ENCODE measurements at regions not wholly inside any gene's neighbourhood (a gene's known extent, or its start where the extent isn't known, plus 50 kb on each side); places are given as distances from the start of the nearest gene placed in this dataset.

DNA sequence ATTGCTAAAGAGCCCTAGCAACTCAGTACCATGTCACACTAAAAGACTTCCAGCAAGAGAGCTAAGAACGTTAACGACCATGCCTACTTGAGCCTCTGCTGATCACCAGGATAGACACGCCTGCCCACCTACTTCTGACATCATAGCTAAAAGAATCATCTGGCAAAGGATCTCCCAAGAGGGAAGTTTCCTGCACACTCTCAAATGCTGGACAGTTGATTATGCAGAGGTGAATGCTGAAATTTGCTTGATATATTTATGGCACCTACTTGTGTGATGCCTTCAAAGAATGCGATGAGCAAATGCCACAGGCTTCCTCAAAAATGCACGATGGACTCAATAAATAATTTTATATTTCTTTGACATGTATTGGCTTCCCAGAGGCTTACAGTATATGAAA is 113.6 kb downstream of the GALC start:
- DNase-seq (ENCODE audit: low read depth in 2 of 3, low spot score in 2 of 3) = no peak

DNA sequence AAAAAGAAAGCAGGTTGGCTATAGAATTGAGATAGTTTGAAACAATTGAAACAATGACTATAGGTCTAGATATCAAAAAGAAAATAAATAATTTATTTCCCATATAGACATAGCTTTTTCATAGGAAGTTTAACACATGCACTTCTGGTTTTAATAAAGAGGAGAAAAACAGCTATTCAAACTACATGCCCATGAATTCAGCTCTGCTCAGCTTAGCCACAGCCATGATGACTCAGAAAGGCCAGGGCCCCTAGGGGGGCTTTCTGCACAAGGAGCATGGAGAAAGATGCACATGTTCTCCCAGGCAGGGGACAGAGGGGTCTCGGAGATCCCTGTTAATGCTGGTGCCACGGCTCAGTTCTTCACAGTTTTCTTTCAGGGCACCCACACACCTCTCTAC is 114.0 kb downstream of the GALC start:
- DNase-seq (ENCODE audit: low read depth in 2 of 3, low spot score in 2 of 3) = no peak

DNA sequence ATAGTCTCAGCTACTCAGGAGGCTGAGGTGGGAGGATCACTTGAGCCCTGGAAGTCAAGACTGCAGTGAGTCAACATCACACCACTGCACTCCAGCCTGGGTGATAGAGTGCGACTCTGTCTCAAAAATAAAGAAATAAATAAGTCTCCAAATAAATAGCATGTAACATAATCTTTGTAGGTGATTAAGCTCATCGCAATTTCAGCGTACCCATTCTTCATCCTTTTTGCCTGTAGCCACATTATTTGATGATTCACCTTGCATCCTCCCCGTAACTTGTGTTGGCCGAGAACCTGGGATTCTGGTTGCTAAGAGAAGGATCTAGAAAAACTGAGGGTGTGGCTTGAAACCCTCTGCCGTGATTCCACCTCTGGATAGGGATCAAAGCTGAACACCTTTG is 115.1 kb downstream of the GALC start:
- DNase-seq (ENCODE audit: low read depth in 2 of 3, low spot score in 2 of 3) = no peak

DNA sequence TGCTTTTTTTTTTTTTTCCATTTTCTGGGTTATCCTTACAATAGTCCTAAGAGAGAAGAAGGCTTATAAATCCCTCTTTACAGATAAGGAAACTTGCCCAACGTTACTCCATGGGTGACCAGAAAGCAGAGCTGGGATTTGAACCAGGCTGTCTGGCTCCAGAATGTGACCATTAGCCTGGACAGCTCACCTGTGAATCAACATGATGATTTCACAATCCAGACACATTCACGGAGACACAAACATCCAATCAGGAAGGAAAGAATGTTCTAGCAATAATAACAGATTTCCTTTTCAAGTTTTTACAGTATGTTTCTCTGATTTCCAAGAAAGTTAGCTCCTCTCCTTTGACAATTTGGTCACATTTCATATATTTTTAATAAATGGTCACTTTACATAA is 118.3 kb downstream of the GALC start:
- no peak for DNase-seq (ENCODE audit: low read depth in 2 of 3, low spot score in 2 of 3)

DNA sequence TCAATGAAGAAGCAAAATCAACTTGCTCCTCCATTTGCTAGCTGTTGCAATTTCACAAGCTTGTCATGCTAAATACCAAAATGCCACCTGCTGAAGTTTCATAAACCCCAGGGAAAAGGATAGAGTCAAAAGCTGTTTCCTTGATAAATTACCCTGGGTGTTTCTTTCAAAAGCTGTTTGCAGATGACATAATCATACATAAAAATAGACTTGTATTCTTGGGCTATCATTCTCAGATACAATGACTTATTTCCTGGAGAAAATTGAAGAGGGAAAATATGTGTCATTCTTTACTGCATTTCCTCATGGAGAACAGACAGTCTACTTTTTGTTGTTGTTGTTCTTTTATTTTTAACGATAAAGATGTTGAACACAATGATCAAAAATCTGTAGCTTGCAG is 119.2 kb downstream of the GALC start:
- no peak for DNase-seq (ENCODE audit: low read depth in 2 of 3, low spot score in 2 of 3)

DNA sequence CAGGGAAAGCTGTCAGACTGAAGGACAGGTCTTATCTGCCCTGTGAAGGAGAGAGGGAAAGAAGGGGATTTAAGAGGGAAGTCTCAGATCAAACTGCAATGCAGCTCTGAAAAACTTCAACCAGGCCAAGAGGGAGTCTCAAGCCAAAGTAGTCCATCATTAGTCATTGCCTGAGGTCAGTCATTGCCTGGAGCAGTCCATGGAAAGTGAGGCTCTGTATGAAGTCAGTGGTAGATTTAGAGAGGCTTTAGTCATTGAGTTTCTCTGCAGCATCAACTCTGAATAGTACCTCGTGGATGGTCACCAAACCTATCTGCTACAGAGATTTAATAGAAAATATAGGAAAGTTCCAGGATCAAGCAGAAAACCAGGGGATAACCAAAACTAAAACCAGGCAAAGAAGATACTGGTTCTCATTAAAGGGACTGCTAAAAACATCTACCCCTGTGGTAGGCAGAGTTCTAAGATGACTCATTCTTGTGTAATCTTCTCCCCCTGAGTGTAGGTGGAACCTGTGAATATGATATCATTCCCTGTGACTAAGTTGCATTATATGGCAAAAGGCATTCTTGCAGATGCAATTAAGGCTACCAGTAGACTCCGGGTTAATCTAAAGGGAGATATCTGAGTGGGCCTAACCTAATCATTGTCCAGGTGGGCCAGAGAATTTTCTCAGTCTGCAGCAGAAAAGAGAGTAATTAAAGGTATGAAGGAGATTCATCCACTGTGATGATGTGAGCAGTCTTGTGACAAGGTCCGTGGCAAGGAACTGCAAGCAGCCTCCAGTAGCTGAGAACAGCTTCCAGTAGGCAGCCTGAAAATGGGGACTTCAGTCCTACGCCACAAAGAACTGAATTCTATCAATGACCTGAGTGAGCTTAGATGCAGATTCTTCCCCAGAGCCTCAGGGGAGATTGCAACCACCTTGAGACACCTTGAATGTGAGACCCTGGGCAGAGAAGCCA is 123.1 kb downstream of the GALC start:
- DNase-seq (ENCODE audit: low read depth in 2 of 3, low spot score in 2 of 3) = no peak

DNA sequence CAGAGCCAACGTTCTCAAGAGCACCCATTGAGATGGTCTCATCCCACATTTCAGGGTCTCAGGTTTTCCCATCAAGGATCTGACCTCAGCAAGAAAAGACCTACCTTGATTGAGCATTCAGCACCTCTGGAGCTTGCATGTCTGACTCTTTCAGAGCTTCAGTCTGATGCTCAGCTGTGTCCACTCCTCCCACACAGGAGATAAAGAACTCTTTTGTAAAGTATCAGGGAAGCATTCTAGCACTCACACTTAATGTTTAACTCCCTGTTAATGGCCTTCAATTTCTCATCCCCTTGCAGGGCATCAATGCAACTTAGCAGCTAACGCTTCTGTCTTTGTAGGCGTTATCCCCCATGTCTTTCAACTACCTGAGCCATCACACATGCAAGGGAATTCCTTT is 124.1 kb downstream of the GALC start:
- DNase-seq (ENCODE audit: low read depth in 2 of 3, low spot score in 2 of 3) = no peak

DNA sequence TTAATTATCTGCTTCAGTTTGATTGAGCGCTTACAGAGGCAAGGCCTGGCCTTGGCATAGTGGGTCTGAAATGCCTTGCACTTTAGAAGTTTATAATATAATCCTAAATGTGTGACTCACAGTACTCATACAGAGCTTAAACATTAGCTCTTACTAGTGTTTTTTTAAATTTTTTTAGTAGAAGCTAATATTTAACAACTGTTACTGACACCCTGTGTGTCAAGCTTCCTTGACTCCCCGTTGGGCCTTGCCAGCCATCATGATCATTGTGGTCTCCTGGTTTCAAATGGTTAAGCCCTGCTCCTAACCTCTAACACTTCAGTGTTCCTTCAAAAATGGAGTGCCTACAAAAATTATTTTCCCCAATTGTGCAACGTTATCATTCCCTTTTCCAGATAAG is 126.9 kb downstream of the GALC start:
- DNase-seq (ENCODE audit: low read depth in 2 of 3, low spot score in 2 of 3) = no peak

DNA sequence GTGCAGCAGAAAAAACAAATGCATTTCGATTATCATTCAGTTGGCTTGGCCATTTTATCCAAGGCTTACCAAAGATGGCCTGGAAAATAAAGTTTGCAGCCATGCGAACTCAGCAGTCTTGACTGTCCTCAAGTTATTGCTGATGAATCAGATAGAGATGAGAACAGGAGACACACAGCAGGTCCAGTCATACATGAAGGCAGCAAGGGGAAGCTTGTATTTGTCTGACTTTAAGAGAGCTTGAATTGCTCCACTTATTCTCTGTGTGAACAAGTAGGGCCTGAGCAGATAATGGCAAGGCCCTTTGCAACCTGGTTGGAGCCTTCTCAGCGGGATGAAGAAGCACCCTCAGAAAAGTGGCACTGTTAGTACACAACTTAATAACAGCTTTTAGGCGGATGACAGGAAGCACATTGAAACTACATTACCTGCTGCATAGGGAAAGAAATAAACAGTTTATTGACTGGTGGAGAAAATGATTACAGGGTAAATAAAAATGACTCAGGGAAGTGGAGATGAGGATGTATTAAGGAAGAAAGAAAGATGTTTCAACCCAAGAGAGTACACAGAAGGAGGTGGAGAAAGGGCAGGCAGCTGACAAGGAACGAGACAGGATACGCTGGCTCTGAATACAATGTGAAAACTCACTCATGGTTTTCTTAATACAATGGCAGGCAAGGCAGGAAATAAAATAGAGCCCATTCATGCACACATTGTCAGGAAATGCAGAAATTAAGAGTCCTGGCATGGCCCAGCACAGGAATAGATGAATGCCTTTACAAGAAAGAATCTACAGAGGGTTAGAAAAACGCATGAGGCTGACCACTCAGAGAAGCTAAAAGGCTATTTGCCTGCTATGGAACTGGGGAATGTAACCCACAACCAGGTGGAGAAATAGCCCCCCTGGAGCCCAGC is 128.4 kb downstream of the GALC start:
- no peak for DNase-seq (ENCODE audit: low read depth in 2 of 3, low spot score in 2 of 3)

DNA sequence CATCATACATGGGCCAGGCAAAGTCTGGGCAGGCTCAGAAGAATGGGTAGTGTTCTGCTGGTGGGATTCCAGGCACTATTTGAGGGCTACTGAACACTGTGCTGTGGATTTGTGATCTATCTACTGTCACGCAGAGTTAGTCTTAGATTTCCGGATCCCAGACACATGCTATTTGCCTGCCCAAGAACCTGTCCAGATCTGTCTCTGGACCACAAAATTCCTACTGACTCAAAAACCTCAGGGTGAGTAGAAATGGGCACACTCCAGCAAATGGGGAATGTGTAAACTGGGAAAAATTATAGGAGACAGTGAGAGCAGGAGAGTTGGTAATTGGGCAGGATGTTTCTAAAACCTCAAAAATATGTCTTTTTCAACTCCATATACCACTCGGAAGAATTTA is 129.9 kb downstream of the GALC start:
- DNase-seq (ENCODE audit: low read depth in 2 of 3, low spot score in 2 of 3) = no peak

DNA sequence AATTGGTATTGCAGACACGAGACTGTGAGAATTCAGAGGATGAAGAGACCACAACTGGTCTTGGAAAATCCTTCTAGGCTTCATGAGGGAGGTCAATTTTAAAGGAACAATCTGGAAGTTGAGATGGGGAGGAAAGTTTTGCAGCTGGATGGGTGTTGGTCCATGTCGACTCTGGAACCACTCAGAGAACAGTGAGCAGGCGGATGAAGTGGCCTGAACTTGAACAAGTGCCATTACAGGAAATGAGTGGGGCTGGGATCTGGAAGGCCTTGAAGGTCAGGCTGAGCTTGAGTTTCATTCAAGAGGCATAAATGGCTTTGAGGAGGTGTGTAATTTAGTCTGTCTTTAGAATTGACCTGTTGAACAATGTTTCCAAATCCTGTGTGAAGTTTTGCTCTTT is 140.9 kb downstream of the GALC start:
- DNase-seq (ENCODE audit: low read depth in 2 of 3, low spot score in 2 of 3) = no peak

DNA sequence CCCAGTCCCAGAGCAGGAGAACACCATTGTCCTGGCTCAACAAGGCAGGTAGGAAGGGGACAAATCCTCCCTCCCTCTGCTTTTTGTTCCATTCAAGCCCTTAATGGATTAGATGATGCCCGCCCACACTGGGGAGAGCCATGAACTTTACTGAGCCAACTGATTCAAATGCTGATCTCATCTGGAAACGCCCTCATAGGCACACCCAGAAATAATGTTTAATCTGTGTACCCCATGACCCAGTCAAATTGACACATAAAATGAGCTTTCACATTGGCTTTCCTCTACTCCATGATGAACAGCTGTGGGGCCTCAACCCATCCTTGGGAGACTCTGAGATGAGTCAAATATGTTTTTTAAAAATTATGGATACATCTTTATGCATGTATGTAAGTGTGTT is 141.8 kb downstream of the GALC start:
- DNase-seq (ENCODE audit: low read depth in 2 of 3, low spot score in 2 of 3) = no peak

DNA sequence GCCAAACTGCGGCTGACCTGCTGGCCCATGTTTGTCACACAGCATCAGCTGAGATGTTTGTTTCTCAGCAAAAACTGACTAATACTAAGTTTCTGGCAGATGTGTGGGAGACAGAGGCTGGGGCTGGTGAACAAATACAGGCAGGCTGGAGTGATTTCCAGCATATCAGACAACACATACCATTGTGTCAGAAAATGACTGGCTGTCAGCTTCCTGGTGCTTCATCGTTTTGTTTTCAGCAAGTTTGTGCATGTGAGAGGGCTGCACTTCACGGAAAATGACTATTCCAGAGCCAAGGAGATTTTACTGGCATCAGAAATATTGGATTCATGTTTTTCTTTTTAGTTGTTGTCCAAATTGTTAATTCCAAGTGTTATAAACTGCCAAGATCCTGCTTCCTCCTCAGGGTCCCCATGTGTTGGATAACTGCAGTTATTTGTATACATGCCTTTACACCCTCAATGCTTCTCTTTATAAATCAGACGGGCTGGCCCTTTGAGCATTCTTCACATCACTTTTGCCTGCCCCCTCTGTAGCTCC is 145.7 kb downstream of the GALC start:
- DNase-seq (ENCODE audit: low read depth in 2 of 3, low spot score in 2 of 3) = no peak

DNA sequence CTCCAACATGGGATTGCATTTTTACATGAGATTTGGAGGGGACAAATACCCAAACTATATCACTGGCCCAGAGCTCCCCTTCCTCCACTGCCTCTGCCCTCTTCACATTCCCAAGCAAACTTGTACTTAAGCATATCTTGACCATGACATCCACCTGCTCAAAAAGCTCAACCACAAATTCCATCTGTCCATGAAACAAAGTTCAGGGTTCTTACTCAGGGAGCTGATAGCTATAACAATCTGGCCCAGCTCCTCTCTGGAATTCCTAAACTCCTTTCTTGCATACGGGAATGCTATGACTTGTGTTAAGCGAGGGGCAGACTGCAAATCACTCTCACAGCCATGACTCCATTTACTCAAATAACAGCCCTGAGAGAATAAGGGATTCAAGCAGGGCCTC is 152.1 kb downstream of the GALC start:
- DNase-seq (ENCODE audit: low read depth in 2 of 3, low spot score in 2 of 3) = no peak

DNA sequence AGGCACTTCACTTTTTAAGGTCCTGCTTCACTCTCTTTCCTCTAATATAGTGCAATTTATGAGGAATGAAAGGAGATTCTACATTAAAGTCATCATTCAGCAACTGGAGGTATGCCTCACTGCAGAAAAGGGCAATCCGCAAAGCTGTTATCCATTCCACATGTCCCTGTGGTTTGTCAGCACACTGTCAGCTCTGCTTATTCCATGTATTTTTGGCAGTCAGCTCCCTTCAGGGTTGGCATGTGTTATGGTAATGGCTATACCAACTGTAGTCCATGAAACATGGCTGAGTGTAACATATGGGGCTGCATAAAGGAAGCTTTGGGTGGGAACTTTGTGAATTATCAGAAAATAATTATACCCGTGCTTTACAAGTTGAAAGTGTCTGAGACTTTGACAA is 154.1 kb downstream of the GALC start:
- no peak for DNase-seq (ENCODE audit: low read depth in 2 of 3, low spot score in 2 of 3)

DNA sequence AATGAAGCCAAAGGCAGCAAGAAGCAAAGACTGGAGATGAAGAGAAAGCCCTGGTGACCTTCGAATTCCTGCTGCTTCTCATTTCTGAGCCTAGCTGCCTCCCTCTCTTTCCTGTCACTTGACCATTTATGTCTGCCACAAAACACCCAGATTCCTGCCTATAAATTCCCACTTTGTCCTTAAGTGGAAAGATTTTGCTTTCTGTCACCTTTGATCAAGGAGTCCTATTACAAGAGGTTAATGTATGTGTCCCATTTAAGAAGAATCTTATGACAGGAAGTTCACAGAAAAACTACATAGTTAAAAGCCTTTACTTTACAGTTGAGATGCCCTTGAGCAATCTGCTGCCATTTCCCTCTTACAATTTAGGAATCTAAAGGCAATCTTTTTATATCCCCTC is 155.7 kb downstream of the GALC start:
- DNase-seq (ENCODE audit: low read depth in 2 of 3, low spot score in 2 of 3) = no peak

DNA sequence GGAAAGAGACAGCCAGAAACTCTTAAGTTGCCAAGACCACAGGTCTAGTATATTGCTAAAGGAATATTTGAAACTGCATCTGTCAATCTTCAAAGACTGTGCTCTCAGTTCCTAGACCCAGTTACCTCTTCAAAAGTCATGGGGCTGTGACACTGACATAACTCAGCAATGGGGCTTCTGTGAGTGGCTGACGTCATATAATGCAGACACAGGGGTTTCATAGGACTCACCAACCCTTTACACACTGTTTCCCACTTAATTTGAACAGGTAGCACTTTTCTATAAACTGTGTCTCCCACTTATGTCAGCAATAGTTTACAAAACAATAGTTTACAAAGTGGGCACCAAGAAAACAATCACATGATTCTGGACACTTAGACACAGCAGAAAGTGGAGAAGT is 158.4 kb downstream of the GALC start:
- no peak for DNase-seq (ENCODE audit: low read depth in 2 of 3, low spot score in 2 of 3)

DNA sequence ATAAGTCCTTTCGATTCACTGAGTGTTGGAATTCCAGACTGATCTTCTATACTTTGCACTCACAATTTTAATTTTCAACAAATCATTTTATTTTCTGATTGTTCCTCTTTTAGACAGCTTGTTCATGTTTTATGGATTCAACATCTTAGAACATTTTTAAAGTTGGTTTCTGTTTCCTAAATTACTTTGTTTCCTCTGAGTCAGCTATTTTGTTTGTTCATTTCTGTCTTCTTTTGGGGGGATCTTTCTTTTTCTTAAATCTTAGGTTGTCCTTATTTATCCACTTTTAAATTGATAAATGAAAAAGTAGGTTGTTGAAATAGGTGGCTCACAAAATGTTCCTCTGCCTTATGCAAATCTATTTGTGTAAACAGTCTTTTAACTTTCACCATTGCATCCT is 160.0 kb downstream of the GALC start:
- DNase-seq (ENCODE audit: low read depth in 2 of 3, low spot score in 2 of 3) = no peak

DNA sequence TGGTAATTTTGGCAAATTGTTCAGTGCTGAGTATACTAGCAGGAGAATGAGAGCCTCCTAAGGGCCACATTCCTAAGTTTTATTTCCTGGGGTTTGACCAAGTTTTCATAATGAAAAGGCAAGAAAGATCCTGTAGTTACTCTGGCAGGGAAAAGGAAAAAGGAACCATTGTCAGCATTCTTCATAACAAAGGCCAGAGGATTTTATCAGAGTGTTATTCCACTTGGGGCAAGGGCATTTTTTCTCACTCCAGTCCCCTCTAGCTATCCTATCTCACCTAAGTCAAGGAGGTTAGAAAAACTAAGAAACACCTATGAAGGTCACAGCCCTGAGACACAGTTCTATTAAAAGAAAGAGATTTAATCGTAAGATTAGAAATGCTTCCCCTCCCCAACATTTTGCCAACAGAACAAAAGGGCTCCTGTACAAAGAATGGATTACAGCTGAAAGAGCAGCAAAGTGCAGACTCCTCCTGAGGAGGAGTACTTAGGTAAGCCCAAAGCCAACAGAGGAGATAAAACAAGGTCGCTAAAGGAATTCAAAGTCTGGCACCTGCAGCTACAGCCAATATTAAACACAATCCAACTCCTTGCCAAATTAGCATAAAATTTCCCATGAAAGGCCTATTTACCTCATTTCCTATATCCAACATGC is 162.4 kb downstream of the GALC start:
- no peak for DNase-seq (ENCODE audit: low read depth in 2 of 3, low spot score in 2 of 3)

DNA sequence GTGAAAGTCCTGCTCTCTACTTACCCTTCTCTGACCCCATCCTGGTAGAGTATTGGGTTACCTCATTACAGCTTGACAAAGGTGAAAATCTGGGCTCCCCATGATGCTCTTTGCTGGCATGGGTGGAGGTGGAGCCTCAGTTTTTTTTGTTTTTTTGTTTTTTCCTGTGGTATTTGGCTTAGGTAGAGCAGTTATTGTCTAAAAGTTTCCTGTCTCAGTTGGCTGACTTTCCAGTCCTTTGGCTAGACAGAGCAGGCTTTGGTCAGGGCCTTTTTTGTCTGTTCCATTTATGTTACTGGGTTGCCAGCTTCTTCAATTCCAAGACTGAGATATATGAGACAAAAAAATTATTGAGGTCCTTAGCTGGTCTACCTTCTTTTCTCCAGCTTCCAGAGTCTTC is 163.4 kb downstream of the GALC start:
- no peak for DNase-seq (ENCODE audit: low read depth in 2 of 3, low spot score in 2 of 3)

DNA sequence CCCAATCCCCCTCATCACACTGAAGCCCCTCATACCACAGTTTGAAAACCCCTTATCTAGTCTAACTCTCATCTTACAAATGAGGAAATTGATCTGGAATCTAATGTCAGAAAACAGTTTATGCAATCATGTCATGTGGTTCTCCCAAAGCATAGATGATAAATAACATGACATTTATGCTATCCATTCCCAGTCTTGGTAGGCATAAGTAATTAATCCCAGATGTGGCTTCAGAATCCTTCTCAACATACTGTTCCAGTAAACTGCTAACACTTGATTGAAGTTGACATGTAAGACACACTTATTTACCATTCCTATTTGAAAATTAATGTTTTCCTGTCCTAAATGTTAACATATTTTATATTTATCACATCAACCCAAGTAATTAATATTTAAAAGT is 168.7 kb downstream of the GALC start:
- no peak for DNase-seq (ENCODE audit: low read depth in 2 of 3, low spot score in 2 of 3)

All from activated CD8-positive, alpha-beta memory T cell treated with anti-CD3 and anti-CD28 coated beads for 48 hours (primary cell).